GM21381 (cell line): ENCODE measurements at regions not wholly inside any gene's neighbourhood (a gene's known extent, or its start where the extent isn't known, plus 50 kb on each side); places are given as distances from the start of the nearest gene placed in this dataset.
A peak's percentile ranks its signal among the peaks of the same experiment; 100 is the strongest.

Source experiments
- ATAC-seq: cut with Tn5 transposase; IDR thresholded peaks from one replicate; pipeline ENCODE4 v1.9.1; 2021; ENCODE audit warnings: mild to moderate bottlenecking, moderate library complexity; ENCODE audit not compliant: unreplicated experiment

DNA sequence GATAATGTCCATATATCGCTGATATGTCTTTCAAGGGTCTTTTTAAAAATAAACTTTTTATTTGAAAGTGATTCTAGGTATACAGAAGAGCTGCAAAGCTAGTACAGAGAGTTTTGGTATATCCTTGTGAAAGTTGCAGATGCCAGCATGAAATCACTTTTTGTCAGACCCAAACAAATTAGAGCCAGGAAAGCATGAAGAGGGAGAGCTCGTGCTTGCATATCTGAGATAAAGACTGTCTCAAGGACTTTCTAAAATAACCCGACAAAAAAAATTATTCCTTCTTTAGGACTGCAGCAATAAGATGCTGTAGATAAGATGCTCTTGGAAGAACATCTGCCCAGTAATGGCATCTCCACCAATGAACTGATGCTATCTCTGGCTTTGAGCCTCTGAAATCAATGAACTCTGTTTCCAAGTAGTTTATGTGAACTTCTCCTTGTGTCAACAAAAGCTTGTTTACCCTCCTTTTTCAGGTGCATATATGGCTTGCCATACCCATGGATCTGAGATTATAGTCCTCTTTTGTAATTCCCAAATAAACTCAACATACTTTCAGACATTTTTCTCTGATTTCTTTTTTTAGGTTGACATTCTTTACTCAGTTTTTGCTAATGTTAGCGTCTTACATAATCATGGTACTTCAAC, 774.6 kb upstream of the FAM98A start:
- ATAC-seq, result no peak

DNA sequence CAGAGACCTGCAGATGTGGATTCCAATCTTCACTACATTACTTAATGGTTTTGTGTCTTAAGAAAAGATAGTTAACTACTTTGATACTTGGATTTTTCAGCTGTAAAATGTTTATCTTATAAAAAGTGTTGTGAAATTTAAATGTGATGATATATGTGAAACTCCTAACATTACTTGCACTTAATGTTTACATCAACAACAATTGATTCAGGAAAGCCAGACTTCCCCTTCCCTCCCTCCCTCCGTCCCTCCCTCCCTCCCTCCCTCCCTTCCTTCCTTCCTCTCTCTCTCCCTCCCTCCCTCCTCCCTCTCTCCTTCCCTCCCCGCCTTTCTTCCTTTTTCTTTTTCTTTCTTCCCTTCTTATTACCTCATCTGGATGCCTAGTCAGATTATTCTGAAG, 773.9 kb upstream of the FAM98A start:
- no peak for ATAC-seq

GRCh38 chr2:34371711-34372110, 772.6 kb upstream of the FAM98A start:
- ATAC-seq, result no peak

DNA sequence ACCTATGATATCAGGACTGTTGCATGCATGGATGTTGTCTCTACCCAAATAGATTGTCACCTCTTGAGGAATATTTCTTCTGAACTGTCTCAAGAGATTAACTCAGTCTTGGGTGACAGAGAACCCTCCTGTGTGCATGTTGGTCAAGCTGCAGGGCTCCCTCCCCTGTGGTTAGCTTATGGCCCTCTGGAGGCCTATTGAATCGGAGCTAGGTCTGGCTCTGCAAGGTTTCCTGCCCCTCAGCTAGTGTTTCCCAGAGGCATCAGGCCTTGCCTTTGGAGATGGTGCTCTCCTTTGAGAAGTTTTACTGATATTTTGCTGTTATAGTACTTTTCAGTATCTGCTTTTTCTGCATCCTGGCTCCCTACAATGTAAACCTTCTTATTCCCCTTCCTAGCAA, 769.2 kb upstream of the FAM98A start:
- ATAC-seq, result no peak

DNA sequence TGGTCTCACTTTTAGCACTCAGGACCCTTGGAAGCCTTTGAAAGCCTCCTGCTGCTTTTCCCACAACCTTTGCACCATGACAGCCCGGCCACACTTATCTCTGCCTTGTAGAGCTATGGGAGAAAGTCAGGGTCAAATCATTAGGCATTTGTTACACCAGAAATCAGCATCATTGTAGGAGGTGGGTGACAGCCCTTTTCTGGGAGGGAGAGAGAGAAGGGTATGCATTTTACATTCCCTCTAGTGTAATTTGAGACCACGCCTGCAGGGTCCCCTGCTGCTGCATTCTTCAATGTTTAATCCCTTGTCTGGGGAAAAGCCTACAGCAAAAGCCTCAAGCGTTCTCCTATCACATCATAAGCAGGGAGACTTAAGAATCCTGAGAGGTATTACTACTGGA, 766.8 kb upstream of the FAM98A start:
- ATAC-seq, result no peak

DNA sequence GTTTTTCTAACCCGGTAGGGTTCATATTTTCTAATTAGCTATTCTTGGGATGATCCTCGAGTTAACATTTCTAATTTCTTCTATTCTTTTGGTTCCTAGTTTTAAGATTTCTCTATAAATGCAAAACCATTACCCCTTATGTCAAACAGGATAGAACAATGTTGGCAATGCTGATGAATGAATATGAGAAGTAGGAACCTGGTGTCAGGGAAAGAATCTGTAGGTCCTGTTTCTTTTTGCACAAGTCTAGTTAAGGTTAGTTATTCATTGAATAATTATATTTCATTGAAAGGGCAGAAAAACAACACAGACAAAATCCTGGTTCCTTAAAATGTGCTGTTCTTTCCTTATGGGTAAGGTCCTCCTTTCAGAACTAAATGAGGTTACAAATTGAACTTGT, 766.4 kb upstream of the FAM98A start:
- no peak for ATAC-seq

GRCh38 chr2:34353509-34354113, 754.5 kb upstream of the FAM98A start:
- ATAC-seq, result no peak

- no peak for ATAC-seq
Observed at GRCh38 chr2:34349527-34349926, 750.4 kb upstream of the FAM98A start.

DNA sequence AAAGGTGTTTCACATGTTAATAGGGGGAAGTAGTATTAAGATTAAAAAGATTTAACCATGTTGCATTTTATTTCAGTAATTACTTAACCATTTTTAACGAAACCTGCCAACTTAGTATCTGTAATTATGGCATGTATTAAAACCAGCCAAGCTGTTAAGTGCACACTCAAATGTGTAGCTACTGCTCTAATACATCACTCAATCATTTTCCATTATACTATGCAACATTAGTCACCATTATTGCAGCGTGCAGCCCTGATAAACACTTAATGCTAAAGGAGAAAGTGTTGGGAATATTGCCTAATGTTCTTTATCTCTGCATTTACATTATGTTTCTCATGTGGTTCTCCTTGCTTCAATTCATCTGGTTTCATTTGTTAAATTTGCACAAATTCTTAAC, 745.9 kb upstream of the FAM98A start:
- ATAC-seq, result no peak

DNA sequence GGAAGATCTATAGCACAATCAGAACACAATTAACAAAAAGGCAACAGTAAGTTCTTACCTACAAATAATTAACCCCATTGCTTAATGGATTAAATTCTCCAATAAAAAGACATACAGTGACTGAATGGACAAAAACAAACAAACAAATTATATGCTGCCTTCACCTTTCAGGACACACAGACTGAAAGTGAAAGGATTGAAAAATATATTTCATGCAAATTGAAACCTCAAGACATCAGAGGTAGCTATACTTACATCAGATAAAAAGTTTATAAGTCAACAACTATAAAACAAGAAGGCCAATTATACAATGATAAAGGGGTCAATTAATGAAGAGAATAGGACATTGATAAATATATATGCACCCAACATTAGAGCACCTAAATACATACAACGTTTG, 741.2 kb upstream of the FAM98A start:
- ATAC-seq, result no peak

- ATAC-seq, result no peak
Observed at GRCh38 chr2:34337735-34338134, 738.6 kb upstream of the FAM98A start.

- ATAC-seq, result no peak
Observed at GRCh38 chr2:34332813-34333212, 733.7 kb upstream of the FAM98A start.

DNA sequence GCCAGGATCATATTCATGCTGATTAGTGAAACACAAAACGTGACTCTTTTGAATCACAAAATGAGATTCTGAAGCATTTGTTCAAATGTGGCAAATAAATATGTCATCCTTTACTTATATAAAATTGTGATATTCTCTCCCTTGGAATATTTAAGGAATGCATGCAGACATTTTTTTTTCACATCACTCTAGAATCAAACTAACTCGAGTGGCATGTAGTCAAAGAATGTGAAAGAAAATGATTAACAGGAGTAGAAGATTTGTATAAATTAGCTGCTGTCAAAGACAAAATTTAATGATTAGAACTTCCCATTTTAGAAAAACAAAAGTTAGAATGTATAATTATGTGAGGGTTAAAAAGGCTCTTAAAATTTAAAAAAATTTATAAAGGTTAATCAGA, 721.0 kb upstream of the FAM98A start:
- no peak for ATAC-seq

DNA sequence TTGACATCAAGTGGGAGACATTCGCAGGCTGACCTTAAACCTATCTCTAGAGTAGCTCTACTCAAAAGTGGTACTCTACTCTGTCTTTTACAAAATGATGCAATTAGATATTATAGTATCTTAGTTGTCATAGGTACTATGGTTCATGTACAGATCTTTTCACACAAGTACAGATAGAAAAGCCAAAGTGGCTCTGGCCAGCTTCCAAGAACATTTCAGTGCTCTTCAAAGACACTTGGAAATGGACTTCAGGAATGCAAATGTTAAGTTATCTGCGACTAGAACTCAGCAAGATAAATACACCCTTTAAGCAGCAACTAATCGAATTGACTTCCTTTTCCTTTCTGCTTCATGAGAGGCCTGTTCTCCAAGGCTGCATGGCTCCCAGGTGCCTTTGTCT, 718.7 kb upstream of the FAM98A start:
- no peak for ATAC-seq

DNA sequence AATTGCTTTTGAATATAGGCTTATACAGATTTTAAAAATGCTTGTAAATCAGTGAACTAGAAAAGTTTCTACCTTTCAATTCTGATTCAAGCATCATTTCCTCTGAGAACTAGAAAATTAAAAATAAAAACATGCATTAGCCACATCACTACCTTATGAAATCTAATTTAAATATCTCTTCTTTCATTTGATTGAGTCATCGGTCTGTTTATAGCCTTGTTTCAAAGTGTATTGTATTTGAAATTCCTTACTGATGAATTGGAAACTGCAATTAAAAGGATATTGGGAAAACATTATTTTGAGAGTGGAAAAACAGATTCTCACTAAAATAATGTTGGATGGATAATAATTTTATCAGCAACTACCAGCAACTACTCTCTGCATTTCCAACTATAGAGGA, 717.7 kb upstream of the FAM98A start:
- ATAC-seq, result no peak

DNA sequence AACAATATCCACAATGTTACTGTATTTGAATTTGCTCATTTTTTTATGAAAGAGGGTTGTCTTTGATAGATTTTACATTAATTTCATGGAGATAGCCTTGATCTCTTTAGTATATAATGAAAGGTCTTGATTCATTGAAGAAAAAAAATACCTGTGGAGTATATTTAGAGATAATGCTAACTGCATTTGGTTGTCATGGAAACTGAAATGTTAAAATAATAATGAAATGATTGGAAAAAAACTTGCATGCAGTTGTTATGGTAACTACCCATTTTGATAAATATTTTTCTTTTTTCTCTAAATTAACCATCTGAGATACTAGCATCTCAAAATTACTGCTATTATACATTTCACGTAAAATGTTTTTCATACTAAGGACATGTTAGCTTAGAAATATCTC, 712.7 kb upstream of the FAM98A start:
- ATAC-seq, result no peak

GRCh38 chr2:34308140-34308539, 709.0 kb upstream of the FAM98A start:
- ATAC-seq, result no peak

DNA sequence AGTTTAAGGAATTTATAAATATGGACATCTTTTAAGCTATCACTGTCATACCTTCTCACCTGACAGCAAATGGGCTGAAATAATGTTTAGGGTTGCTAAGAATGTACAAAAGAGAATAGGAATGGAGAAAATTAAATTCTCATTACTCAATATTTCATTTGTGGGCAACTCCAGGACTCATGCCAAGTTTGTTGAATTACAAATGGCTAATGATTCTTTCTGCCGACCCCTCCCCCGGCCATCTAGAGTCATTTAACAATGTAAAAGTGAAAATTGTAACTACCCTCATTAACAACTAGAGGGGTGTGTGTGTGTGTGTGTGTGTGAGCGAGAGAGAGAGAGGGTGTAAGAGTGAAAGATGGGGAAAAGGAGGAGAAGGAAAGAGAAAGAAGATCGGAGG, 708.5 kb upstream of the FAM98A start:
- no peak for ATAC-seq

DNA sequence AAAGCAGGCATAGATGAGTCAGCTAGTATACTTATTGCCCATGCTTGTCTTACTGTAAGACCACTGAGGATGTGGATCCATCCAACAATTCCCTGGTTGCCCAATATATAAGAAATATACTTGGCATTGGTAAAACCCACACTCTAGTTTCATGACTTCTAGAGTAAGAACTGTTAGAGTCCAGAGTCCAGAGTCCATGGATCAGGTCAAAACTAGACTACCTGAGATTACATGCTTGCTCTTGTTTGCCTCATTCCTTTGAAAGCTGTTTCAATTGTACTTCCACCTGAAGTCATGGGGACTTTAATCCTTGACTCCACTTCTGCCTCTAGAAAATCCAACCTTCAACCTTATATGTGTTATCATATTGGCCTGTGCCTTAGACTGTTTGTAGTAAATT, 707.6 kb upstream of the FAM98A start:
- no peak for ATAC-seq

GRCh38 chr2:34305587-34305986, 706.5 kb upstream of the FAM98A start:
- no peak for ATAC-seq

DNA sequence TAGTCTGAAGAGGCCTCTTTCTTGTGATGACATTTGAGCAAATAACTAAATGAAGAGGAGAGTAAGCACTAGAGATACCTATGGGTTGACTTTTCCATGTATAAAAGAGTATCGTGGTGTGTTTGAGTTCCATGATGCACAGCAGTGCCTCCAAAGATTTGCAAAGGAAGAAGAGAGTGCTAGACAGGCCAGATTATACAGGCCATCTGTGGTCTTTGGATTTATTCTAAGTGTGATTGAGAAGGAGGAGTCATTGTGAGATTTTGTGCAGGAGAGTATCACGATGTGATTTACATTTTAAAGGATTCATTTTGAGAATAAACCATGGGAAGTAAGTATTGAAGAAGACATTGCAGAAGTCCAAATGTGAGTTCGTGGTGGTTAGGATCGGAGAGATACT, 695.9 kb upstream of the FAM98A start:
- no peak for ATAC-seq

DNA sequence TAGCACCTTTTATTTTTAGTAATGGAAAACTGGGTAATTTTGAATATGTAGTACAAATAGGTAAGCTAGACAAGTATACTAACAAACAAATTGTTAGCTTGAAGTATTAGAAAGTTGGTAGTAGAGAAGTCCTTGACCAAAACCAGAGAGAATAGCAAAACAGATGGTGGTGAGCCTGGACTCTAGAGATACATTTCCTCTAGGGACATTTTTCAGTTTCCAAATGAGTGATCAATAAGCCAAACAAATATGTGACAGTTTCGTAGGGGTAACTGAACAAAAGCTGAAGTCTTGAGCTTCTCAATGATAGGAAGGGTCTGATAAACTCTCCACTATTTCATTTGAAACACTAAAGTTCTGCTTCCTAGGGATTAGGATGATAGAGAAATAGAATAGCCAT, 692.0 kb upstream of the FAM98A start:
- peak; percentile 77 for ATAC-seq

DNA sequence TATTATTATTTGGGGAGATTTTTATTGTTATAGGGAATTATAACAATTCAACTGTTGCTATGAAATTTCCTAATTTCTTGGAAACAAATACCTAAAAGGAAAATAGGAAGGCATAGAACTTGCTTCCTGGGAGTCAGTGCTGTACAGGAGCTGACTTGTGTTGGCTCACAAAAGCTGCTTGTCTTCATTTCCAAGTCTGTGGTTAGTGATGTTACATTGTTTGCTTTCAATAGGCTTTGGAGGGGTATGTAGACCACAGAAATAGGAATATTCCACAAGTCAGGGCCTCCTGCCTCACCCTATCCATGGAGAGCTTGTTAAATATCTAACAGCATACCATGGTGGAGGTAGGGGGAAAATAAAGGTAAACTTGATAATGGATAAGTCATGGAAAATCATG, 688.9 kb upstream of the FAM98A start:
- no peak for ATAC-seq
